HepG2 (cell line): ENCODE measurements at regions not wholly inside any gene's neighbourhood (a gene's known extent, or its start where the extent isn't known, plus 50 kb on each side); places are given as distances from the start of the nearest gene placed in this dataset.

Source experiments
- ATAC-seq: fragments of 200-7000 bp; cut with Tn5 transposase; 3 replicates; pipeline ENCODE4 v1.9.1; 2020; ENCODE audit warnings: mild to moderate bottlenecking, moderate library complexity
- BruUV-seq: library from RNA; stranded (reverse); fragments of 400-500 nt; replicated peaks from 2 replicates; lab custom pipeline; 2021; lab: Mats Ljungman, UMichigan
- CTCF ChIA-PET: fragments of 300-600 bp; formaldehyde crosslinking; extraction: SDS; loops from one replicate; lab custom pipeline; 2021; ENCODE audit warnings: low total read pairs, inconsistent platforms, low intra/inter-chr PET ratio; lab: Yijun Ruan, JAX
- POLR2A ChIA-PET: fragments of 350-600 bp; sonication (Branson Sonifier 250); formaldehyde crosslinking; loops from one replicate; lab custom pipeline; 2020; ENCODE audit warnings: antibody characterized with exemption, inconsistent platforms; lab: Yijun Ruan, JAX
- DNase-seq: peaks from one replicate; pipeline ENCODE4 v3.0.0-alpha.2; 2015; ENCODE audit warnings: low spot score
- FAIRE-seq: peaks from 3 replicates; lab custom pipeline; 2011; peaks lifted over from hg19 to GRCh38; lab: Jason Lieb, UNC
- H2AFZ ChIP-seq: one replicate; pipeline ENCODE4 v1.6.1; 2011; ENCODE audit warnings: low read length, inconsistent platforms
- H3K27ac ChIP-seq: fragments of 300-600 bp; 3 replicates; pipeline ENCODE4 v1.8.0; 2011; ENCODE audit warnings: mixed run types, mild to moderate bottlenecking, mixed read lengths, low read length, inconsistent platforms; ENCODE audit not compliant: insufficient read depth; ENCODE audit errors: extremely low read length
- H3K27me3 ChIP-seq, 2 experiments: fragments of 200-600 bp in 1 of 2; 2 replicates in 1 of 2; 3 replicates in 1 of 2; pipeline versions ENCODE4 v1.6.0 to v1.8.0; 2011; ENCODE audit warnings: low read length in 2 of 2, mild to moderate bottlenecking in 2 of 2, moderate library complexity in 2 of 2, inconsistent platforms in 1 of 2; ENCODE audit not compliant: insufficient read depth in 2 of 2, control insufficient read depth in 1 of 2
- H3K36me3 ChIP-seq, 2 experiments: fragments of 200-600 bp in 1 of 2; replicated peaks in 1 of 2; 2 replicates in 1 of 2; 3 replicates in 1 of 2; pipeline versions ENCODE4 v1.5.1 to v1.8.0; 2011; ENCODE audit warnings: low read length in 2 of 2, inconsistent platforms in 1 of 2; ENCODE audit not compliant: insufficient read depth in 2 of 2, control insufficient read depth in 1 of 2
- H3K4me1 ChIP-seq: 2 replicates; pipeline ENCODE4 v1.5.1; 2012; ENCODE audit warnings: low read length, inconsistent platforms; ENCODE audit not compliant: insufficient read depth
- H3K4me2 ChIP-seq: 2 replicates; pipeline ENCODE4 v1.6.0; 2011; ENCODE audit warnings: low read depth, low read length, inconsistent platforms
- H3K4me3 ChIP-seq, 3 experiments: fragments of 200-600 bp in 1 of 3; sonication (generic), shearing (Covaris generic) in 1 of 3; replicated peaks in 1 of 3; 2 replicates each; pipeline ENCODE4 v1.5.1; 2011 to 2016; ENCODE audit warnings: low read length in 3 of 3, inconsistent platforms in 2 of 3, low read depth in 2 of 3, mild to moderate bottlenecking in 2 of 3, control low read depth in 1 of 3, mixed read lengths in 1 of 3; ENCODE audit not compliant: insufficient read depth in 1 of 3
- H3K79me2 ChIP-seq: one replicate; pipeline ENCODE4 v1.6.1; 2011; ENCODE audit warnings: low read length, inconsistent platforms; ENCODE audit not compliant: insufficient read depth
- H3K9ac ChIP-seq: 2 replicates; pipeline ENCODE4 v1.6.0; 2011; ENCODE audit warnings: mild to moderate bottlenecking, low read depth, low read length, inconsistent platforms; ENCODE audit not compliant: insufficient read depth
- H3K9me3 ChIP-seq: 2 replicates; pipeline ENCODE4 v1.5.1; 2012; ENCODE audit warnings: mild to moderate bottlenecking, low read length
- H4K20me1 ChIP-seq: 2 replicates; pipeline ENCODE4 v1.6.0; 2011; ENCODE audit warnings: inconsistent platforms, mild to moderate bottlenecking, low read length, moderate library complexity; ENCODE audit not compliant: insufficient read depth
- ATF6 ChIP-seq: sonication (generic); formaldehyde crosslinking; conservative IDR thresholded peaks from 2 replicates; pipeline ENCODE4 v1.4.0; 2020; ENCODE audit warnings: missing genetic modification reagents
- HMGXB4 ChIP-seq, 2 experiments: sonication (generic) in 1 of 2; formaldehyde crosslinking in 1 of 2; IDR thresholded peaks; 2 replicates each; pipeline versions ENCODE4 v1.4.0 to v1.6.1; 2018 to 2020; ENCODE audit warnings: missing genetic modification reagents in 2 of 2, borderline replicate concordance in 1 of 2, low read depth in 1 of 2, mild to moderate bottlenecking in 1 of 2, missing biosample characterization in 1 of 2
- KDM4B ChIP-seq: sonication (generic); formaldehyde crosslinking; IDR thresholded peaks from 2 replicates; pipeline ENCODE4 v1.4.0; 2020; ENCODE audit warnings: missing genetic modification reagents
- MATR3 ChIP-seq: sonication (generic); formaldehyde crosslinking; IDR thresholded peaks from 2 replicates; pipeline ENCODE4 v1.4.0; 2020; ENCODE audit warnings: missing genetic modification reagents
- POLR2G ChIP-seq: fragments of 200-400 bp; formaldehyde crosslinking; IDR thresholded peaks from 2 replicates; pipeline ENCODE4 v1.6.1; 2018; ENCODE audit warnings: mild to moderate bottlenecking, low read depth, low read length, moderate library complexity
- SRSF4 ChIP-seq: fragments of 200-400 bp; formaldehyde crosslinking; IDR thresholded peaks from one replicate; pipeline ENCODE4 v1.6.1; 2018; ENCODE audit warnings: mild to moderate bottlenecking, low read depth, low read length, moderate library complexity; ENCODE audit not compliant: poor library complexity, severe bottlenecking
- TBX3 ChIP-seq: fragments of 450-650 bp; IDR thresholded peaks from 2 replicates; pipeline ENCODE4 v1.6.1; 2017; ENCODE audit warnings: antibody characterized with exemption, mild to moderate bottlenecking, inconsistent platforms, borderline replicate concordance
- ZNF614 ChIP-seq: IDR thresholded peaks from 2 replicates; pipeline ENCODE4 v1.6.1; 2018; ENCODE audit warnings: missing biosample characterization, missing genetic modification reagents, inconsistent platforms, borderline replicate concordance
- WGBS: methylation state at CpG from one replicate; pipeline ENCODE4 v1.1.6; 2017; ENCODE audit warnings: low lambda C conversion rate; 5-methylcytosine and 5-hydroxymethylcytosine counted together
- in situ Hi-C: cut with HindIII; loops from 2 replicates; pipeline ENCODE4 v1.10.0; 2017; ENCODE audit warnings: low pct_unique_long_range_greater_than_20kb; ENCODE audit not compliant: extremely low pct_ligation_motif_present
- intact Hi-C: fragments of 100-400 bp; cut with micrococcal nuclease; formaldehyde crosslinking; loops from one replicate; pipeline ENCODE4 v1.10.0; 2022; ENCODE audit not compliant: unreplicated experiment
- TF ChIP-seq, protein P1 (sequence below): sonication (generic); formaldehyde crosslinking; IDR thresholded peaks from 2 replicates; pipeline ENCODE4 v1.5.0; 2020; ENCODE audit warnings: mild to moderate bottlenecking, missing genetic modification reagents
- TF ChIP-seq, protein P2 (sequence below): sonication (generic); formaldehyde crosslinking; IDR thresholded peaks from 2 replicates; pipeline ENCODE4 v1.5.0; 2020; ENCODE audit warnings: missing genetic modification reagents, mild to moderate bottlenecking, borderline replicate concordance

DNA sequence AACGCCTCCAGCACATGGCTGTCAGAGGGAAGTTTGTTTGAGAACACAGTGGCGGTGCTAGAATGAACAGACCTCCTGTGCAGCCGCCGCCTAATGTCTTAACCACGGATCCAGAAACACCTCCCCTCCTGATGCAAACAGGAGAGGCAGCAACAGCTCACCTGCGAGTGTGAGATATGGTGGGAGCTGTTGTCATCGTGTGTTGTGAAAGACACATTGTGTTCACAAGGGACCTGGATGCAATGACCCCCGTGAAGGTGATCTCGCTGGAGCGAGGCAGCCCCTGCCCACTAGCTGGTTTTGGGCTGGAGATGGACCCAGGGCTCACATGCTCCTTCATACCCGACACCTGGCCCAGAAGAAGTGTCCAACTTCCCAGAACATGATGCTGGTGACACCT lies 315.3 kb upstream of the C1orf174 start:
- TF ChIP-seq, protein P1, sequence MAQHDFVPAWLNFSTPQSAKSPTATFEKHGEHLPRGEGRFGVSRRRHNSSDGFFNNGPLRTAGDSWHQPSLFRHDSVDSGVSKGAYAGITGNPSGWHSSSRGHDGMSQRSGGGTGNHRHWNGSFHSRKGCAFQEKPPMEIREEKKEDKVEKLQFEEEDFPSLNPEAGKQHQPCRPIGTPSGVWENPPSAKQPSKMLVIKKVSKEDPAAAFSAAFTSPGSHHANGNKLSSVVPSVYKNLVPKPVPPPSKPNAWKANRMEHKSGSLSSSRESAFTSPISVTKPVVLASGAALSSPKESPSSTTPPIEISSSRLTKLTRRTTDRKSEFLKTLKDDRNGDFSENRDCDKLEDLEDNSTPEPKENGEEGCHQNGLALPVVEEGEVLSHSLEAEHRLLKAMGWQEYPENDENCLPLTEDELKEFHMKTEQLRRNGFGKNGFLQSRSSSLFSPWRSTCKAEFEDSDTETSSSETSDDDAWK (CRISPR knock-in tag) = no peak
- TF ChIP-seq ZNF614 (CRISPR knock-in tag) (no peak), HMGXB4 (CRISPR knock-in tag; IDR thresholded peaks at IDR 0.05; ENCODE audit: borderline replicate concordance in 1 of 2, low read depth in 1 of 2) (no peak)
- H3K9me3 ChIP-seq = no peaks in the 10 kb centered on the region
- H3K36me3 ChIP-seq = no peaks in the 10 kb centered on the region
- no peak overlapping the region for H2AFZ ChIP-seq
- no peak overlapping the region for H3K4me2 ChIP-seq
- CTCF ChIA-PET = no interaction called here
- no peak overlapping the region for H3K9ac ChIP-seq
- no peak for ATAC-seq
- DNase-seq = no peak
- H4K20me1 ChIP-seq = no peaks in the 10 kb centered on the region
- H3K27me3 ChIP-seq = peaks cover 2 to 16% of the 10 kb centered on the region in 2 experiments; a peak in 3 of 5 replicates
- WGBS = 60% methylated on average over 6 of the region's 11 CpGs
- BruUV-seq = no TSS peak
- no peaks in the 10 kb centered on the region for H3K79me2 ChIP-seq
- intact Hi-C loops = no loop called here
- H3K27ac ChIP-seq = no peak overlapping the region
- POLR2A ChIA-PET = no interaction called here
- no peak overlapping the region for H3K4me3 ChIP-seq
- in situ Hi-C loops = no loop called here
- no peak for FAIRE-seq
- H3K4me1 ChIP-seq = peaks cover 17% of the 10 kb centered on the region

- BruUV-seq = no TSS peak
- peaks cover 25% of the 10 kb centered on the region for H3K4me1 ChIP-seq
- ChIA-PET POLR2A (no interaction called here), CTCF (no interaction called here)
- no peaks in the 10 kb centered on the region for H3K79me2 ChIP-seq
- H3K9ac ChIP-seq = no peak overlapping the region
- no peak overlapping the region for H3K4me2 ChIP-seq
- intact Hi-C loops = no loop called here
- no peak overlapping the region for H3K4me3 ChIP-seq
- no peak overlapping the region for H2AFZ ChIP-seq
- H3K36me3 ChIP-seq = no peaks in the 10 kb centered on the region
- H3K27ac ChIP-seq = no peak overlapping the region
- peaks cover 2 to 14% of the 10 kb centered on the region in 2 experiments; a peak in 3 of 5 replicates for H3K27me3 ChIP-seq
- in situ Hi-C loops = no loop called here
- no peaks in the 10 kb centered on the region for H3K9me3 ChIP-seq
- H4K20me1 ChIP-seq = no peaks in the 10 kb centered on the region
- no peak for DNase-seq
- no peak for FAIRE-seq
- ATAC-seq = no peak
- no peak for TF ChIP-seq KDM4B
- TF ChIP-seq TBX3 = no peak
- TF ChIP-seq MATR3 (CRISPR knock-in tag) = no peak
- no peak for TF ChIP-seq ATF6 (CRISPR knock-in tag)
- no peak for TF ChIP-seq POLR2G
- TF ChIP-seq, protein P2, sequence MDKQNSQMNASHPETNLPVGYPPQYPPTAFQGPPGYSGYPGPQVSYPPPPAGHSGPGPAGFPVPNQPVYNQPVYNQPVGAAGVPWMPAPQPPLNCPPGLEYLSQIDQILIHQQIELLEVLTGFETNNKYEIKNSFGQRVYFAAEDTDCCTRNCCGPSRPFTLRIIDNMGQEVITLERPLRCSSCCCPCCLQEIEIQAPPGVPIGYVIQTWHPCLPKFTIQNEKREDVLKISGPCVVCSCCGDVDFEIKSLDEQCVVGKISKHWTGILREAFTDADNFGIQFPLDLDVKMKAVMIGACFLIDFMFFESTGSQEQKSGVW (CRISPR knock-in tag) = no peak
- TF ChIP-seq SRSF4 = no peak
Measured at GRCh38 chr1:4216231-4216630, 316.2 kb upstream of the C1orf174 start.
